ENCODE measurements at regions not wholly inside any gene's neighbourhood (a gene's known extent, or its start where the extent isn't known, plus 50 kb on each side); places are given as distances from the start of the nearest gene placed in this dataset.

DNA sequence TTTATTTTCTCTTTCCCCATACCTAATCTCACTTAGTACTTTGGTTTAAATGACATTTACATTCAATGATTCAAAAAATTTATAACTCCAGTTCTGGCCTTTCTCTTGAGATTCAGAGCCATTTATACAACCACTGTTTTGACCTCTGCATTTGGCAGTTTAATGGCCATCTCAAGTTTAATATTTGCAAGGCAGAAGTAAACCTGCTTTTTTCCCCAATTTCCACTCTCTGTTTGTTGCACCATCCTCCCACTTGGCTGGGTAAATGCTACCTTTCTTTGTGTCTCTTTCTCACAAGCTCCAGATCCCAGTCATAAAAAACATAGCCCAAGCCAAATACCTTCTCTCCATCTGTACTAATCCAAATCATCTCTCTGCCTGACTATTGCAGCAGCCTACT, 315.2 kb upstream of the MTPN start:
- TF ChIP-seq GATA2 (IDR thresholded peaks at IDR 0.05; ENCODE audit: low read depth, low read length): no peak
- no peak for TF ChIP-seq GATA3 (IDR thresholded peaks at IDR 0.05; ENCODE audit: low read depth, low read length)

All from SH-SY5Y (cell line).